Activated B cell treated with CpG ODN at 0.5 μM for 24 hours (primary cell): ENCODE measurements at regions not wholly inside any gene's neighbourhood (a gene's known extent, or its start where the extent isn't known, plus 50 kb on each side); places are given as distances from the start of the nearest gene placed in this dataset.

Experiments used
- ATAC-seq: fragments of 200-7000 bp; cut with Tn5 transposase; one replicate; pipeline ENCODE4 v1.10.0; 2021; ENCODE audit warnings: low read depth, mild to moderate bottlenecking, moderate library complexity
- CTCF ChIA-PET: fragments of 350-600 bp; sonication (Branson Sonifier 250); formaldehyde crosslinking; loops from one replicate; lab custom pipeline; 2021; ENCODE audit warnings: antibody characterized with exemption; lab: Charles Lee
- POLR2A ChIA-PET: fragments of 350-600 bp; sonication (Branson Sonifier 250); formaldehyde crosslinking; loops from one replicate; lab custom pipeline; 2021; ENCODE audit warnings: antibody characterized with exemption; lab: Charles Lee
- DNase-seq: peaks from one replicate; pipeline ENCODE4 v3.0.0; 2022
- H3K27ac Mint-ChIP-seq: one replicate; pipeline ENCODE4 v1.8.0; 2020; ENCODE audit warnings: mixed read lengths
- H3K27me3 Mint-ChIP-seq: one replicate; pipeline ENCODE4 v1.8.0; 2021; ENCODE audit warnings: mixed read lengths
- H3K36me3 Mint-ChIP-seq: one replicate; pipeline ENCODE4 v1.8.0; 2021; ENCODE audit warnings: low read depth, mixed read lengths
- H3K4me1 Mint-ChIP-seq: one replicate; pipeline ENCODE4 v1.8.0; 2021; ENCODE audit warnings: mixed read lengths
- H3K4me3 Mint-ChIP-seq: one replicate; pipeline ENCODE4 v1.8.0; 2020; ENCODE audit warnings: mild to moderate bottlenecking, mixed read lengths
- H3K9me3 Mint-ChIP-seq: one replicate; pipeline ENCODE4 v1.8.0; 2020; ENCODE audit warnings: mixed read lengths
- CTCF ChIP-seq: fragments of 200-600 bp; IDR thresholded peaks from one replicate; pipeline ENCODE4 v1.8.0; 2022; ENCODE audit warnings: antibody characterized with exemption, mild to moderate bottlenecking
- intact Hi-C: fragments of 100-400 bp; cut with micrococcal nuclease; formaldehyde crosslinking; loops from one replicate; pipeline ENCODE4 v1.15.1; 2024

GRCh38 chr16:65842067-65842466, 524.4 kb upstream of the CDH5 start:
- ATAC-seq, result no peak
- ChIA-PET POLR2A (no interaction called here), CTCF (no interaction called here)
- intact Hi-C loops, result no loop called here
- TF ChIP-seq CTCF, result no peak
- H3K27me3 Mint-ChIP-seq, result no peaks in the 10 kb centered on the region
- no peaks in the 10 kb centered on the region for H3K9me3 Mint-ChIP-seq
- H3K27ac Mint-ChIP-seq, result no peak overlapping the region
- H3K4me1 Mint-ChIP-seq, result no peaks in the 10 kb centered on the region
- DNase-seq, result no peak
- H3K4me3 Mint-ChIP-seq, result no peak overlapping the region
- no peaks in the 10 kb centered on the region for H3K36me3 Mint-ChIP-seq

DNA sequence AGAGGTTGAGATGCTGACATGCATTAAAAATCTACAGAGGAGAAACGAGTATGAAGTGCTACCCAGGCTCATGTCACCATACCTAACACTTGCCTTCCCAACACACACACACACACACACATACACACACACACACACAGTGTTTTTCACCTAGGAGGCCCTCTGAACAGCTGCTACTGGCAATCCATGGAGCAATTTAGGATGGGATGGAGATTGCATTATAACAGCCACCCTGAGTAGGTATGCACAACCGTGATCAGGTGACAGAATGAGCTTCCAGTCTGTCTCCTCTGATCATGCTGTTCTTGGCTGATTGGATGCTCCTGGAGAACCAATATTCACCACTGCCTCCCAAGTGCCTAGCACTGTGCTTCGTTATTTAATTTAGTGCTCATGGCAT, 528.5 kb upstream of the CDH5 start:
- DNase-seq (no peak), ATAC-seq (no peak)
- Mint-ChIP-seq H3K27me3 (no peaks in the 10 kb centered on the region), H3K4me1 (no peaks in the 10 kb centered on the region), H3K36me3 (no peaks in the 10 kb centered on the region), H3K27ac (no peak overlapping the region), H3K9me3 (no peaks in the 10 kb centered on the region), H3K4me3 (no peak overlapping the region)
- ChIA-PET POLR2A (no interaction called here), CTCF (no interaction called here)
- no peak for TF ChIP-seq CTCF
- intact Hi-C loops, result no loop called here

- ChIA-PET CTCF (no interaction called here), POLR2A (no interaction called here)
- H3K9me3 Mint-ChIP-seq, result no peaks in the 10 kb centered on the region
- no peak for DNase-seq
- H3K36me3 Mint-ChIP-seq, result no peaks in the 10 kb centered on the region
- TF ChIP-seq CTCF, result no peak
- H3K4me1 Mint-ChIP-seq, result no peaks in the 10 kb centered on the region
- ATAC-seq, result no peak
- H3K27ac Mint-ChIP-seq, result no peak overlapping the region
- intact Hi-C loops, result no loop called here
- no peaks in the 10 kb centered on the region for H3K27me3 Mint-ChIP-seq
- H3K4me3 Mint-ChIP-seq, result no peak overlapping the region
Observed at GRCh38 chr16:65837464-65837863, 529.0 kb upstream of the CDH5 start.

GRCh38 chr16:65834688-65835087, 531.8 kb upstream of the CDH5 start:
- H3K36me3 Mint-ChIP-seq, result no peaks in the 10 kb centered on the region
- no peak overlapping the region for H3K27ac Mint-ChIP-seq
- POLR2A ChIA-PET, result no interaction called here
- no peaks in the 10 kb centered on the region for H3K4me1 Mint-ChIP-seq
- H3K27me3 Mint-ChIP-seq, result no peaks in the 10 kb centered on the region
- no peak overlapping the region for H3K4me3 Mint-ChIP-seq
- intact Hi-C loops, result no loop called here
- no peaks in the 10 kb centered on the region for H3K9me3 Mint-ChIP-seq
- CTCF ChIA-PET, result no interaction called here
- ATAC-seq (no peak), DNase-seq (no peak)
- TF ChIP-seq CTCF, result no peak

GRCh38 chr16:65833171-65833871, 533.2 kb upstream of the CDH5 start:
- Mint-ChIP-seq H3K4me3 (no peak overlapping the region), H3K27me3 (no peaks in the 10 kb centered on the region), H3K36me3 (no peaks in the 10 kb centered on the region), H3K27ac (no peak overlapping the region), H3K4me1 (no peaks in the 10 kb centered on the region), H3K9me3 (no peaks in the 10 kb centered on the region)
- intact Hi-C loops, result no loop called here
- ATAC-seq (no peak), DNase-seq (no peak)
- CTCF ChIA-PET, result no interaction called here
- POLR2A ChIA-PET, result no interaction called here
- TF ChIP-seq CTCF, result no peak
